ENCODE measurements at regions not wholly inside any gene's neighbourhood (a gene's known extent, or its start where the extent isn't known, plus 50 kb on each side); places are given as distances from the start of the nearest gene placed in this dataset.
"Not testable (repeated sequence)": the region's sequence is repeated elsewhere in the genome, so short reads cannot be mapped to it uniquely, and the experiment has no call there.

DNA sequence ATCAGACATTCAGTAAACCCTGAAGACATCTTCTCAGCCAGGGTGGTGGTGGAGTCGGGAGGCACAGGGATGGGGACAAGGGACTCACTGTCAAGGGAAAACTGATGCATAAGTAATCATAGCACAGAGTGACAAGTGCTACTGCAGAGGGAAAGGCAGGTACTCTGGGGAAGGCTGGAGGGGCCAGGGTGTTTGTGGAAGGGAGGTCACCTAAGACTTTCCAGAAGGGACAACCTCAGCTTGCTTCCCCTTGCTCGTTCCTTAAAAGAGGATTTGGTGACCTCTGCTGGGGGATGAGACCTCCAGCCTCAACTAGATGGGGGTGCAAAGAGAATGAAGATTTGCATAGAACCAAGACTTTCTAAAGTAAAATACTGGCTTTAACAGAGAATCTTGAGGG is 99.5 kb downstream of the SLC4A3 start:
- DNase-seq = no peak

DNA sequence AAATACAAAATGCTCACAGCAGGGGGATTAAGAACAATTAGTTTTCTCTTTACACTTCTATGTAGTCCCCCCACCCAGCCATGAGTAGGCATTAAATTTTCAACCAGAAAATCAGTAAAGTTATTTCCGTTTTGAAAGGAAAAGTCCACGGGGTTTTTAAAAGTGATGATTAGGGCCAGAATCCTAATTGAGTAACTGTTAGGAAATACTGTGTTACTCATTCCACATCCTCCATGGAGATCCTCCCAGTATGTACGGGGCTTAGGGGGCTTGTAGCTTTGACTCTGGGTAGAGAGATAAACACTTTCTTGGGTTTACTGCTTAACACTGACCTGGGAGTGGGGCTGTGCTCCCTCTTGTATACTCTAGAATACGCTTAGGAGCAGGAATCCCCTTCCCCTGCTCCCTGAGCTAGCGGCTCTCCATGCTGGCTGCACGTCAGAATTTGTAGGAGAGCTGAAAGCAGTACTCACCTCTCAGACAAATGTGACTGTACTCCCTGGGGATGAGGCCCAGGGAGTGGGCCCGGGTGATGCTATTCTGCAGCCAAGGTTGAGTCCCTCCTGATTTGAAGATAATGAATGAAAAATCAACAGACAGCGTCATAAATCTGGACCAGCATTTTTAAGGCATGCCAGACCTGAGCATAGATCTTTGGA is 100.5 kb downstream of the SLC4A3 start:
- DNase-seq = no peak

- DNase-seq = no peak
Observed at GRCh38 chr2:219728991-219729487, 101.6 kb downstream of the SLC4A3 start.

GRCh38 chr2:219731173-219731572 is 103.7 kb downstream of the SLC4A3 start:
- no peak for DNase-seq

DNA sequence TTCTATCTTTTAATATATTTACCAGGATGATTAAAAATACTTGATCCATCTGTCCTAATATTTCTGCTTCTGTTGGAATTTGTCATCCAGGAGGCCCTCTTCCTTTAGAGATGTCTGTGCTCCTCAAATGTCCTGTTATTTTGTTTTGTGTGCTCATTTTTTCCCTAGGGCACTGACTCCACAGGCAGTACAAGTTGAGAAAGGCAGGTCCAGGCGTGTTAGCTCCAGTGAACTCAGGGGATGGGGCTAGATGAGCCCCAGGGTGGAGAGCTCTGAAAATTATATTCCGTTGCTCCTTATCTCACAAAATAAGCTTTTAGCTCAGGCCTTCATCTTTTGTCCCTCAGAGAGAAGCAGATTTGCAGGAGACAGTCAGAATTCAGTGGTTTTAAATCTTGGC is 105.7 kb downstream of the SLC4A3 start:
- DNase-seq = no peak

DNA sequence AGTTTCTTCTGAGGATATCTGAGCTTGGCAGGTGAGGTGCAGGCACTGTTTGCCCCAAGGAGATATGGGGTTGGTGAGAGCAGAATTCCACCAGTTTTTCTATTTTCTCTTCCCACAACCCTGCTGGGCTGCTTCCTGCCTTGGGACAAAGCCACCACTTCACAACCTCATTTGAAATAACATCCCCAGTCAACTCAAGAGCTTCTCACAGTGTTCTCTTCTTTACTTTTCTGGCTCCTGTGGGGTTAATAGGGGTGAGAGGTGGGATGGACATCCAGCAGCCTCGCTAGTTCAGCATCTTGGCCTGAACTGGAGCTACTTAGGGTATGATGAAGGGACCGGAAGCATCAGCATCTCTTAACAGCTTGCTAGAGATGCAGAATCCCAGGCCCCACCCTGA is 106.3 kb downstream of the SLC4A3 start:
- no peak for DNase-seq

GRCh38 chr2:219736209-219736608 is 108.8 kb downstream of the SLC4A3 start:
- peak in 2 of 56 donors; percentile 3 to 13 for DNase-seq

- DNase-seq = peak in 7 of 56 donors; percentile 4 to 39 (median 9)
Observed at GRCh38 chr2:219737270-219737691, 109.9 kb downstream of the SLC4A3 start.

GRCh38 chr2:219739066-219739465 is 111.6 kb downstream of the SLC4A3 start:
- no peak for DNase-seq

GRCh38 chr2:219739866-219740440 is 112.5 kb downstream of the SLC4A3 start:
- DNase-seq = no peak

- DNase-seq = no peak
Observed at GRCh38 chr2:219743548-219743947, 116.1 kb downstream of the SLC4A3 start.

DNA sequence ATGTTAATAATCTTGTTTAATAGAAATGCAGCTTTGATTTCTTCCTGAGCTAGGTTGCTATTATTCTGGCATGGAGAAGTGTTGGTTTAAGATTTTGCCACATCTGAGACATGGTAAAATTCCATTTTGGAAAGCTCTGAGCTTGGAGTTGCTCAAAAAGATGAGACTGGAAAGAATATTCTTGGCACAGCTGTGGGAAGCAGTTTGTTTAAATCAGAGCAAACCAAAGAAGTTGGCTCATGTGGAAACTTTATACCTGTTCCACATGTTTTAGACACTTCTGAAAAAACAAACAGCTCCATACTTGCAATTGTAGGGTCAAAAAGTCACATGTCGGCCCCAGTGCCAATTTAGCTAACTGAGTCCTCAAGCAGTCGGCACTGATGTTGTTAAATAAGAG is 116.6 kb downstream of the SLC4A3 start:
- no peak for DNase-seq

- DNase-seq = peak in 2 of 56 donors; percentile 8 to 21
Observed at GRCh38 chr2:219744600-219744999, 117.2 kb downstream of the SLC4A3 start.

- DNase-seq = no peak
Observed at GRCh38 chr2:219747637-219748036, 120.2 kb downstream of the SLC4A3 start.

DNA sequence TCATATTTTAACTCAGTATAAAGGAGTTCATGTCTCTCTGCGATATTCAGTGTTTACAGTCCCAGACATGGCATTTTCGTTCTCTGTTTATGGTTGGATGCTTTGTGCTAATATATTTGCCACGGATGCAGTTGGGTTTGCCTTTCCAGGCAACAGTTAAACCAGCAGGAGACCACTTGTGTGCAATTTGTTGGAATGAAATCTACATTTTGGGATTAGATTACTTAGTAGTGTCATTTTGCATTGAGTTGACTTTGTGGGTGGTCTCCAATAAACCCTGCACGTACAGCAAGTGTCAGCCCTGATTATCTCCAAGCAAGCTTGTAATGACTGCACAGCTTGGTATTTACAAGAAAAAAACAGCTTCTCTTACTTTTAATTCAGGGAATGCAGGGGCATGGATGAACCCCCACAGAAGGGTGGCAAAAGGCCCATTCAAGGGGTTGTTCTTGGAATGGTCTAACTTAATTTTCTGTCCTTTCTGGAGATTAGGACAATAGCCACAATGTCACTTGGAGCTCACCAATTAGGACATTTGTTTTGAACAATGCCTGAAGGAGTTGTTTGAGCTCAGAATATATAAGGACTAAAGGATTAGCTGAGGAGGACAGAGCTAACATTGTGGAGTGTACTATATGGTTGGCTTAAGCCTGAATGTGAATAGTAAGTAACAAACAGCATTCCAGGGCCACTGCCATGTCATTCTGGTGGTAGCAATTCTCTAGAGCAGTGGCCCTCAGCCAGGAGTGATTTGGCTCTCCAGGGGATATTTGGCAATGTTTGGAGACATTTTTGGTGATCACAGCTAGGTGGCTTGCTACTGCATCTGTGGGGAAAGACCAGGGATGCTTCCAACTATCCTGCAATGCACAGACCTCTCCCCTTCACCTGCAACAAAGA is 121.5 kb downstream of the SLC4A3 start:
- no peak for DNase-seq

- DNase-seq = not testable (repeated sequence)
Observed at GRCh38 chr2:219751121-219751520, 123.7 kb downstream of the SLC4A3 start.

DNA sequence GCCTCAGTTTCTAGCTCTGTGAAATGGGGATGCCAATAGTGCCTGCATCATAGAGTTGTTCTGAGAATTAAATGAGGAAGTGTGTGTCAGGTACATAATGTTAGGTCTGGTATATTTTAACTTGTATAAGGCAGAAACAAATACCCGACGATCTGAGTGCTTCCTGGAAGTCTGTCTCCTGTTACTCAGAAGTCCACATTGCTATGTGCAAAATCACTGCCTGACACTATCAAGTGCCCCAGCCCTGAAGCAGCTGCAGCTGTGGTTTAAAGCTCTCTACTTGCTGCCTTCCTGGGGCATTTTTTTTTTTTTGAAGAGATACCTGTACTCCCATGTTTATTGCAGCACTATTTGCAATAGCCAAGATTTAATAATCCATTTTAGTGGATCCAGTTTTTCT is 125.3 kb downstream of the SLC4A3 start:
- no peak for DNase-seq

GRCh38 chr2:219758907-219759680 is 131.7 kb downstream of the SLC4A3 start:
- DNase-seq = no peak

- DNase-seq = no peak
Observed at GRCh38 chr2:219759801-219760200, 132.4 kb downstream of the SLC4A3 start.

DNA sequence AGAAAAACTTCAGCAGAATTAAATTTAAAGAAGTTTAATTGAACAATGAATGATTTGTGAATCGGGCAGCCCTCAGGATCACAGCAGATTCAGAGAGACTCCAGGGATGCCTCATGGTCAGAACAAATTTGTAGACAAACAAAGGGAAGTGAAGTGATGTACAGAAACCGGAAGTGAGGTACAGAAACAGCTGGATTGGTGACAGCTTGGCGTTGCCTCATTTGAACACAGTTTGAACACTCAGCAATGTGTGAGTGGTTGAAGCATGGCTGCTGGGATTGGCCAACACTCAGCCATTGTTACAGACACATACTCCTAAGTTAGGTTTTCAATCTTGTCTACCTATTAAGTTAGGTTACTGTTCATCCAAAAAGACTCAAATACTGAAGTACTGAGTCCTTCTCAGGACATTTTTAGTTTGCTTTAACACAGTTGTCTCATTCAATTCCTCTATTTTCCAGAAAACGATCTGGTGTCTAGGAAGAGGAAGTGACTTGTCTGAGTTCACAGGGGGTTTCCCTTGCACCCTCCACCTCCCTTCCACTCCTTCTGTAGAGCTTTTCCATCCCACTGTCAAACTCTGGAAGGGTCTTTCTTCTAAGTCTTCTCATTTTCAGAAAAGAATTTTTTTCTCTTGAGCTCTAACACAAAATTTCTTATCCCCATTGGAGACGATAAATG is 137.9 kb downstream of the SLC4A3 start:
- DNase-seq = no peak

GRCh38 chr2:219766658-219767057 is 139.2 kb downstream of the SLC4A3 start:
- no peak for DNase-seq
